GM19025 (cell line): ENCODE measurements at regions not wholly inside any gene's neighbourhood (a gene's known extent, or its start where the extent isn't known, plus 50 kb on each side); places are given as distances from the start of the nearest gene placed in this dataset.
"Not testable (repeated sequence)": the region's sequence is repeated elsewhere in the genome, so short reads cannot be mapped to it uniquely, and the experiment has no call there.

Source experiments
- ATAC-seq: cut with Tn5 transposase; IDR thresholded peaks from one replicate; pipeline ENCODE4 v1.9.1; 2021; ENCODE audit warnings: mild to moderate bottlenecking, low read depth, moderate library complexity; ENCODE audit not compliant: unreplicated experiment

GRCh38 chr9:78172610-78173009 lies 63.3 kb upstream of the CEP78 start:
- not testable (repeated sequence) for ATAC-seq

GRCh38 chr9:78171651-78172050 lies 64.2 kb upstream of the CEP78 start:
- ATAC-seq: no peak

GRCh38 chr9:78169125-78169524 lies 66.8 kb upstream of the CEP78 start:
- no peak for ATAC-seq

GRCh38 chr9:78167356-78167755 lies 68.5 kb upstream of the CEP78 start:
- ATAC-seq: no peak

GRCh38 chr9:78163834-78164233 lies 72.0 kb upstream of the CEP78 start:
- no peak for ATAC-seq

GRCh38 chr9:78158286-78158685 lies 77.6 kb upstream of the CEP78 start:
- ATAC-seq: no peak

- no peak for ATAC-seq
Observed at GRCh38 chr9:78150983-78151356, 84.9 kb upstream of the CEP78 start.

- no peak for ATAC-seq
Observed at GRCh38 chr9:78150312-78150982, 85.4 kb upstream of the CEP78 start.

- ATAC-seq: no peak
Observed at GRCh38 chr9:78149702-78150291, 86.1 kb upstream of the CEP78 start.

- ATAC-seq: no peak
Observed at GRCh38 chr9:78146241-78146640, 89.6 kb upstream of the CEP78 start.

GRCh38 chr9:78144663-78145377 lies 91.1 kb upstream of the CEP78 start:
- no peak for ATAC-seq

GRCh38 chr9:78144008-78144381 lies 91.9 kb upstream of the CEP78 start:
- ATAC-seq: no peak

- no peak for ATAC-seq
Observed at GRCh38 chr9:78143281-78144007, 92.4 kb upstream of the CEP78 start.

- ATAC-seq: not testable (repeated sequence)
Observed at GRCh38 chr9:78142264-78142663, 93.6 kb upstream of the CEP78 start.

- no peak for ATAC-seq
Observed at GRCh38 chr9:78133751-78134150, 102.1 kb upstream of the CEP78 start.

GRCh38 chr9:78132701-78133058 lies 101.1 kb upstream of the GNAQ start:
- no peak for ATAC-seq

- ATAC-seq: no peak
Observed at GRCh38 chr9:78131969-78132700, 100.5 kb upstream of the GNAQ start.

GRCh38 chr9:78130853-78131252 lies 99.2 kb upstream of the GNAQ start:
- no peak for ATAC-seq

GRCh38 chr9:78130004-78130403 lies 98.4 kb upstream of the GNAQ start:
- no peak for ATAC-seq

- ATAC-seq: no peak
Observed at GRCh38 chr9:78127279-78128225, 95.9 kb upstream of the GNAQ start.
